Endothelial cell (in vitro differentiated cells): ENCODE measurements at regions not wholly inside any gene's neighbourhood (a gene's known extent, or its start where the extent isn't known, plus 50 kb on each side); places are given as distances from the start of the nearest gene placed in this dataset.
A peak's percentile ranks its signal among the peaks of the same experiment; 100 is the strongest.
"Not testable (repeated sequence)": the region's sequence is repeated elsewhere in the genome, so short reads cannot be mapped to it uniquely, and the experiment has no call there.

Experiments
- DNase-seq: peaks from one replicate; pipeline ENCODE4 v3.0.0; 2021; ENCODE audit warnings: low spot score
- H3K27ac Mint-ChIP-seq: one replicate; pipeline ENCODE4 v1.8.0; 2021; ENCODE audit warnings: mixed read lengths, inconsistent platforms; ENCODE audit not compliant: unreplicated experiment
- H3K27me3 Mint-ChIP-seq: one replicate; pipeline ENCODE4 v1.8.0; 2021; ENCODE audit warnings: mild to moderate bottlenecking, moderate library complexity, mixed read lengths, inconsistent platforms; ENCODE audit not compliant: unreplicated experiment
- H3K36me3 Mint-ChIP-seq: one replicate; pipeline ENCODE4 v1.8.0; 2021; ENCODE audit warnings: mild to moderate bottlenecking, low read depth, mixed read lengths, inconsistent platforms; ENCODE audit not compliant: unreplicated experiment
- H3K4me1 Mint-ChIP-seq: one replicate; pipeline ENCODE4 v1.8.0; 2021; ENCODE audit warnings: mild to moderate bottlenecking, mixed read lengths, inconsistent platforms; ENCODE audit not compliant: unreplicated experiment
- H3K4me3 Mint-ChIP-seq: one replicate; pipeline ENCODE4 v1.8.0; 2021; ENCODE audit warnings: mild to moderate bottlenecking, mixed read lengths, inconsistent platforms; ENCODE audit not compliant: unreplicated experiment
- H3K9me3 Mint-ChIP-seq: one replicate; pipeline ENCODE4 v1.8.0; 2021; ENCODE audit warnings: mixed read lengths, inconsistent platforms; ENCODE audit not compliant: unreplicated experiment
- CTCF ChIP-seq: fragments of 200-600 bp; sonication (generic); IDR thresholded peaks from one replicate; pipeline ENCODE4 v1.5.0; 2021; ENCODE audit warnings: antibody characterized with exemption; ENCODE audit not compliant: unreplicated experiment

DNA sequence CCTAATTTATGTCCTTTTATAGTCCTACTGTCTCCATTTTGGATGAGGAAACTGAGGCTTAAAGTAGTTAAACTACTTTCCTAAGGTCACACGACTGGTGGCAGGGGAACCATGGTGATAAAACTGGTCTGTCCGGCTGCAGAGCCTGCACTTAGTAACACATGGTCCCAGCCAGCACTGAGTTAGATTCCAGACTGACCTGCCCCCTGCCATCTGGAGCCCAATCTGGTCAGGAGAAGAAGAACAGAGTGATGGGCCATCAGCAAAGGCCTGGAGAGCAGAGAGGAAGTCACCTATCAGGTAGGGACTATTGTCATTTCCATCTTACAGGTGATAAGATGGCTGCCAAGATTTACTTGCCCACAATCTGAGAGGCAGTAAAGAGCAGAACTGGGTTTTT lies 86.6 kb upstream of the SLC25A48 start:
- Mint-ChIP-seq H3K4me3 (no peak overlapping the region), H3K27ac (no peak overlapping the region), H3K9me3 (no peaks in the 10 kb centered on the region), H3K4me1 (no peaks in the 10 kb centered on the region), H3K27me3 (peaks cover 5% of the 10 kb centered on the region), H3K36me3 (peaks cover 6% of the 10 kb centered on the region)
- no peak for TF ChIP-seq CTCF
- DNase-seq, result no peak

DNA sequence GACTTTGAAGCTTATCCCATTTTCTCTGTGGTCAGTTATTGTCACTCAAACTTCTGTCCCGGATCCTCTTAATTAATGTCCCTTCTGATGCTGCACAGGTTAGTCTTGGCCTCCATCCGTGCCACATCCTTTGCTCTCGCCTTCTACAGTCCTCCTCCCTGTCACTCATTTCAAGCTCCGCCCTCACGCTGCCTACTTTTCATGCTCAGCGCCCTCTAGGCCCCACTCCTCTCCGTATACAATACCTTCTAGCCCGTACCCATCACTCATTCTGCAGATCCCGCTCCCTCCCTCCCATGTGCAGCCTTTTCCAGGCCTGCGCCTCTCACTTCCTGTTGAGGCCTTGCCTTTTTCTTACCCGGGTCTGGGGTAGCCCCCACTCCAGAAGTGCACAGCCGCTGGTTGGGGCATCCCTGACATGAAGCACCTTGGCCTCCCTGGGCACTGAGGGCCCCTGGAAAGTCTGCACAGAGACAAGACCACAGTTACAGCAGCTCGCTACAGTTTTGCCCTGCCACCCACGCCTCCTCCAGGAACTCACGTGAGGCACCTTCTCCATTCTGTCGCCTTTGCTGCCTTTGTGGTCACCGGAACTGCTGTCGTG lies 88.5 kb upstream of the SLC25A48 start:
- Mint-ChIP-seq H3K4me3 (peak overlapping the region; percentile 22), H3K36me3 (peaks cover 6% of the 10 kb centered on the region), H3K27me3 (peaks cover 5% of the 10 kb centered on the region), H3K4me1 (no peaks in the 10 kb centered on the region), H3K9me3 (no peaks in the 10 kb centered on the region), H3K27ac (peak overlapping the region; percentile 30)
- no peak for DNase-seq
- TF ChIP-seq CTCF, result no peak

DNA sequence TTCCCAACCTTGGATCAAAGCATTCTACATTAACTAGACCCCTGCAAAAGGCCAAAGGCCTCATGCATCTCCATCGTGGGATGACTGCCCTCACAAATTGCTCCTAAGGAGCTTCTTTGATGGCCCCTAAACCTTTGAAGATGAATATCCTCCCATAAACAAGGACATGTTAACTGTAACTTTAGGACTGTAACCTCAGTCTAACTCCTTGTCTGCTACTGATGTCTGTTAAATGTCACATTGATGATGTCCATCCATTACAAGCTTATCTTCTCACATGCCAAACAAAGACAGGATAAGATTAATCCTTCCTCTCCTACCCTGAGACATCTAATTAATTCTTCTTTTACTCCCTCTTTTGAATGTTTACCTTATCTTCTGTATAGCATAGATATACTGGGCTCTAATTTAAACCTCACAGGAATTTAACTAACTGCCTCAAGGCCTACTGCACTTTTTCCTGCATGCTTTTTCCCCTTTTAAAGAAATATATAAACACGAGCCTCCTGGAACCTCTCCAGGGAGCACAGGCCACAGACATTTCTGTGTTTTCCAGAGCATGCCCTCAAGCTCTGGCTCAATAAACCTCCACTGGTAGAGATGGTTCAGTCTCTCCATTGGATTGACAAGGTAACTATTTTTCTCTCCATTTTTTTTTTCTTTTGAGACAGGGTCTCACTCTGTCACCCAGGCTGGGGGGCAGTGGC lies 90.6 kb upstream of the SLC25A48 start:
- no peaks in the 10 kb centered on the region for H3K9me3 Mint-ChIP-seq
- peaks cover 6% of the 10 kb centered on the region for H3K36me3 Mint-ChIP-seq
- no peaks in the 10 kb centered on the region for H3K4me1 Mint-ChIP-seq
- no peak overlapping the region for H3K27ac Mint-ChIP-seq
- no peak for DNase-seq
- H3K4me3 Mint-ChIP-seq, result no peak overlapping the region
- no peak for TF ChIP-seq CTCF
- peaks cover 5% of the 10 kb centered on the region for H3K27me3 Mint-ChIP-seq

DNA sequence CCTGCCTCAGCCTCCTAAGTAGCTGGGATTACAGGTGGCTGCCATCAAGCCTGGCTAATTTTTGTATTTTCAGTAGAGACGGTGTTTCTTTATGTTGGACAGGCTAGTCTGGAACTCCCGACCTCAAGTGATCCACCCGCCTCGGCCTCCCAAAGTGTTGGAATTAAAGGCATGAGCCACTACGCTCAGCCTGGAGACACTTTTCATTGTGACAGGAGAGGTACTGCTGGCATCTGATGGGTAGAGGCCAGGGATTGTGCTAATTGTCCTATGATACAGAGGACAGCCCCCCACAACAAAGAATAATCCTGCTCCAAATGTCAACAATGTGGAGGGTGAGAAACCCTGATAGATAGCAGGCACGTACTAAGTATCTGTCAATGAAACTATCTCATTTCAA lies 91.3 kb upstream of the SLC25A48 start:
- DNase-seq, result no peak
- TF ChIP-seq CTCF, result no peak
- Mint-ChIP-seq H3K36me3 (peaks cover 6% of the 10 kb centered on the region), H3K4me3 (no peak overlapping the region), H3K9me3 (no peaks in the 10 kb centered on the region), H3K27ac (no peak overlapping the region), H3K4me1 (no peaks in the 10 kb centered on the region), H3K27me3 (peaks cover 5% of the 10 kb centered on the region)

- DNase-seq, H3K9me3 Mint-ChIP-seq, H3K4me3 Mint-ChIP-seq, H3K27me3 Mint-ChIP-seq, H3K36me3 Mint-ChIP-seq, H3K27ac Mint-ChIP-seq, H3K4me1 Mint-ChIP-seq: not testable (repeated sequence)
These were observed 92.2 kb upstream of the SLC25A48 start for GRCh38 chr5:135742240-135742639.
